ENCODE measurements at regions not wholly inside any gene's neighbourhood (a gene's known extent, or its start where the extent isn't known, plus 50 kb on each side); places are given as distances from the start of the nearest gene placed in this dataset.

GRCh38 chr18:77911971-77912605, 662.4 kb downstream of the GALR1 start:
- TF ChIP-seq, protein P1, sequence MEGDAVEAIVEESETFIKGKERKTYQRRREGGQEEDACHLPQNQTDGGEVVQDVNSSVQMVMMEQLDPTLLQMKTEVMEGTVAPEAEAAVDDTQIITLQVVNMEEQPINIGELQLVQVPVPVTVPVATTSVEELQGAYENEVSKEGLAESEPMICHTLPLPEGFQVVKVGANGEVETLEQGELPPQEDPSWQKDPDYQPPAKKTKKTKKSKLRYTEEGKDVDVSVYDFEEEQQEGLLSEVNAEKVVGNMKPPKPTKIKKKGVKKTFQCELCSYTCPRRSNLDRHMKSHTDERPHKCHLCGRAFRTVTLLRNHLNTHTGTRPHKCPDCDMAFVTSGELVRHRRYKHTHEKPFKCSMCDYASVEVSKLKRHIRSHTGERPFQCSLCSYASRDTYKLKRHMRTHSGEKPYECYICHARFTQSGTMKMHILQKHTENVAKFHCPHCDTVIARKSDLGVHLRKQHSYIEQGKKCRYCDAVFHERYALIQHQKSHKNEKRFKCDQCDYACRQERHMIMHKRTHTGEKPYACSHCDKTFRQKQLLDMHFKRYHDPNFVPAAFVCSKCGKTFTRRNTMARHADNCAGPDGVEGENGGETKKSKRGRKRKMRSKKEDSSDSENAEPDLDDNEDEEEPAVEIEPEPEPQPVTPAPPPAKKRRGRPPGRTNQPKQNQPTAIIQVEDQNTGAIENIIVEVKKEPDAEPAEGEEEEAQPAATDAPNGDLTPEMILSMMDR (conservative IDR thresholded peaks at IDR 0.05 in 1 of 2, IDR thresholded peaks at IDR 0.05 in 1 of 2; ENCODE audit: low read depth in 1 of 2, low read length in 2 of 2): no peak
- no peak for TF ChIP-seq EZH2 (IDR thresholded peaks at IDR 0.05; ENCODE audit: low read length, missing control alignments)

Data from fibroblast of lung (primary cell).